ENCODE measurements at regions not wholly inside any gene's neighbourhood (a gene's known extent, or its start where the extent isn't known, plus 50 kb on each side); places are given as distances from the start of the nearest gene placed in this dataset.

- TF ChIP-seq CTCF (conservative IDR thresholded peaks at IDR 0.05; ENCODE audit: low read length) (no peak), EZH2phosphoT487 (IDR thresholded peaks at IDR 0.05; ENCODE audit: borderline replicate concordance, low read depth, low read length) (no peak)
These were observed 327.0 kb downstream of the ETS1 start for GRCh38 chr11:128260398-128260797.
